ENCODE measurements at regions not wholly inside any gene's neighbourhood (a gene's known extent, or its start where the extent isn't known, plus 50 kb on each side); places are given as distances from the start of the nearest gene placed in this dataset.

GRCh38 chr3:31371484-31372177, 161.1 kb upstream of the STT3B start:
- no peak overlapping the region for H2AK5ac ChIP-seq (ENCODE audit: low read length, severe bottlenecking)
- H2BK120ac ChIP-seq (ENCODE audit: low read depth, low read length) = no peak overlapping the region
- no peak overlapping the region for H2AFZ ChIP-seq (ENCODE audit: low read depth, low read length)
- H4K91ac ChIP-seq (ENCODE audit: low read length) = no peak overlapping the region
- no peak overlapping the region for H3K9ac ChIP-seq (ENCODE audit: low read length)
- no peaks in the 10 kb centered on the region for H3K4me1 ChIP-seq (ENCODE audit: control insufficient read depth, insufficient read depth, low read depth, low read length)
- no peak overlapping the region for H3K18ac ChIP-seq (ENCODE audit: low read depth in 1 of 2, low read length in 2 of 2)
- H3K14ac ChIP-seq (ENCODE audit: low read length in 2 of 2) = no peak overlapping the region
- no peak overlapping the region for H3K4me3 ChIP-seq (ENCODE audit: insufficient read depth in 1 of 2, low read depth in 1 of 2, low read length in 2 of 2)
- DNase-seq = no peak
- H3K27ac ChIP-seq (ENCODE audit: low read length, poor library complexity, severe bottlenecking) = no peak overlapping the region
- 95% methylated on average over 4 of the region's 4 CpGs for WGBS
- H3K4ac ChIP-seq (ENCODE audit: low read depth in 1 of 2, low read length in 2 of 2) = no peak overlapping the region
- H3K36me3 ChIP-seq (ENCODE audit: control insufficient read depth in 1 of 2, insufficient read depth in 2 of 2, low read depth in 1 of 2, low read length in 2 of 2) = no peaks in the 10 kb centered on the region
- no peak overlapping the region for H2BK5ac ChIP-seq (ENCODE audit: low read depth, low read length, poor library complexity, severe bottlenecking)
- H3K9me3 ChIP-seq (ENCODE audit: control insufficient read depth, low read length) = no peaks in the 10 kb centered on the region
- H3K27me3 ChIP-seq (ENCODE audit: control insufficient read depth in 1 of 2, insufficient read depth in 1 of 2, low read length in 2 of 2) = no peaks in the 10 kb centered on the region
- no peak overlapping the region for H3K23ac ChIP-seq (ENCODE audit: low read length in 2 of 2)
- H3K4me2 ChIP-seq (ENCODE audit: low read length, poor library complexity, severe bottlenecking) = no peak overlapping the region
- no peak overlapping the region for H4K8ac ChIP-seq (ENCODE audit: low read length)
- H2BK12ac ChIP-seq (ENCODE audit: low read length in 2 of 2) = no peak overlapping the region
- no peaks in the 10 kb centered on the region for H3K79me1 ChIP-seq (replicated peaks; ENCODE audit: low read length, poor library complexity, severe bottlenecking)
- H2BK15ac ChIP-seq (ENCODE audit: low read depth, poor library complexity, severe bottlenecking) = no peak overlapping the region

- no peak overlapping the region for H3K14ac ChIP-seq (ENCODE audit: low read length in 2 of 2)
These were observed 159.0 kb upstream of the STT3B start for GRCh38 chr3:31373681-31374080.

GRCh38 chr3:31377045-31377642, 155.6 kb upstream of the STT3B start:
- no peaks in the 10 kb centered on the region for H3K36me3 ChIP-seq (ENCODE audit: control insufficient read depth in 1 of 2, insufficient read depth in 2 of 2, low read depth in 1 of 2, low read length in 2 of 2)
- H4K8ac ChIP-seq (ENCODE audit: low read length) = no peak overlapping the region
- peak; percentile 36 for DNase-seq
- H3K4me2 ChIP-seq (ENCODE audit: low read length, poor library complexity, severe bottlenecking) = no peak overlapping the region
- no peak overlapping the region for H3K9ac ChIP-seq (ENCODE audit: low read length)
- H3K23ac ChIP-seq (ENCODE audit: low read length in 2 of 2) = no peak overlapping the region
- no peak overlapping the region for H2BK15ac ChIP-seq (ENCODE audit: low read depth, poor library complexity, severe bottlenecking)
- no peak overlapping the region for H3K4me3 ChIP-seq (ENCODE audit: insufficient read depth in 1 of 2, low read depth in 1 of 2, low read length in 2 of 2)
- no peak overlapping the region for H3K4ac ChIP-seq (ENCODE audit: low read depth in 1 of 2, low read length in 2 of 2)
- WGBS = 69% methylated on average over 3 of the region's 5 CpGs
- no peak overlapping the region for H2BK120ac ChIP-seq (ENCODE audit: low read depth, low read length)
- no peak overlapping the region for H2AFZ ChIP-seq (ENCODE audit: low read depth, low read length)
- no peak overlapping the region for H2AK5ac ChIP-seq (ENCODE audit: low read length, severe bottlenecking)
- no peak overlapping the region for H2BK12ac ChIP-seq (ENCODE audit: low read length in 2 of 2)
- H3K14ac ChIP-seq (ENCODE audit: low read length in 2 of 2) = no peak overlapping the region
- H3K4me1 ChIP-seq (ENCODE audit: control insufficient read depth, insufficient read depth, low read depth, low read length) = no peaks in the 10 kb centered on the region
- H3K27me3 ChIP-seq (ENCODE audit: control insufficient read depth in 1 of 2, insufficient read depth in 1 of 2, low read length in 2 of 2) = no peaks in the 10 kb centered on the region
- H3K9me3 ChIP-seq (ENCODE audit: control insufficient read depth, low read length) = no peaks in the 10 kb centered on the region
- H3K27ac ChIP-seq (ENCODE audit: low read length, poor library complexity, severe bottlenecking) = no peak overlapping the region
- H2BK5ac ChIP-seq (ENCODE audit: low read depth, low read length, poor library complexity, severe bottlenecking) = no peak overlapping the region
- no peak overlapping the region for H4K91ac ChIP-seq (ENCODE audit: low read length)
- no peaks in the 10 kb centered on the region for H3K79me1 ChIP-seq (replicated peaks; ENCODE audit: low read length, poor library complexity, severe bottlenecking)
- no peak overlapping the region for H3K18ac ChIP-seq (ENCODE audit: low read depth in 1 of 2, low read length in 2 of 2)

More at GRCh38 chr3:31373681-31374080, 159.0 kb upstream of the STT3B start:
- H2BK15ac ChIP-seq (ENCODE audit: low read depth, poor library complexity, severe bottlenecking) = no peak overlapping the region
- H3K23ac ChIP-seq (ENCODE audit: low read length in 2 of 2) = no peak overlapping the region
- no peak overlapping the region for H3K4me2 ChIP-seq (ENCODE audit: low read length, poor library complexity, severe bottlenecking)
- H2AK5ac ChIP-seq (ENCODE audit: low read length, severe bottlenecking) = no peak overlapping the region
- H3K4ac ChIP-seq (ENCODE audit: low read depth in 1 of 2, low read length in 2 of 2) = no peak overlapping the region
- no peak overlapping the region for H3K27ac ChIP-seq (ENCODE audit: low read length, poor library complexity, severe bottlenecking)
- H3K9ac ChIP-seq (ENCODE audit: low read length) = no peak overlapping the region
- no peak overlapping the region for H3K18ac ChIP-seq (ENCODE audit: low read depth in 1 of 2, low read length in 2 of 2)
- no peaks in the 10 kb centered on the region for H3K9me3 ChIP-seq (ENCODE audit: control insufficient read depth, low read length)
- no peaks in the 10 kb centered on the region for H3K4me1 ChIP-seq (ENCODE audit: control insufficient read depth, insufficient read depth, low read depth, low read length)
- H3K36me3 ChIP-seq (ENCODE audit: control insufficient read depth in 1 of 2, insufficient read depth in 2 of 2, low read depth in 1 of 2, low read length in 2 of 2) = no peaks in the 10 kb centered on the region
- no peaks in the 10 kb centered on the region for H3K27me3 ChIP-seq (ENCODE audit: control insufficient read depth in 1 of 2, insufficient read depth in 1 of 2, low read length in 2 of 2)
- H2BK12ac ChIP-seq (ENCODE audit: low read length in 2 of 2) = no peak overlapping the region
- no peak overlapping the region for H4K8ac ChIP-seq (ENCODE audit: low read length)
- no peak for DNase-seq
- H3K79me1 ChIP-seq (replicated peaks; ENCODE audit: low read length, poor library complexity, severe bottlenecking) = no peaks in the 10 kb centered on the region
- H2AFZ ChIP-seq (ENCODE audit: low read depth, low read length) = no peak overlapping the region
- WGBS = 86% methylated on average over 3 of the region's 3 CpGs
- H2BK5ac ChIP-seq (ENCODE audit: low read depth, low read length, poor library complexity, severe bottlenecking) = no peak overlapping the region
- H4K91ac ChIP-seq (ENCODE audit: low read length) = no peak overlapping the region
- H2BK120ac ChIP-seq (ENCODE audit: low read depth, low read length) = no peak overlapping the region
- no peak overlapping the region for H3K4me3 ChIP-seq (ENCODE audit: insufficient read depth in 1 of 2, low read depth in 1 of 2, low read length in 2 of 2)

- Histone ChIP-seq H3K4ac (ENCODE audit: low read depth in 1 of 2, low read length in 2 of 2) (no peak overlapping the region), H2BK15ac (ENCODE audit: low read depth, poor library complexity, severe bottlenecking) (no peak overlapping the region), H3K14ac (ENCODE audit: low read length in 2 of 2) (no peak overlapping the region), H3K27ac (ENCODE audit: low read length, poor library complexity, severe bottlenecking) (no peak overlapping the region), H4K91ac (ENCODE audit: low read length) (no peak overlapping the region), H3K4me2 (ENCODE audit: low read length, poor library complexity, severe bottlenecking) (no peak overlapping the region), H3K9me3 (ENCODE audit: control insufficient read depth, low read length) (no peaks in the 10 kb centered on the region), H3K4me3 (ENCODE audit: insufficient read depth in 1 of 2, low read depth in 1 of 2, low read length in 2 of 2) (no peak overlapping the region), H2AK5ac (ENCODE audit: low read length, severe bottlenecking) (no peak overlapping the region), H2AFZ (ENCODE audit: low read depth, low read length) (no peak overlapping the region), H4K8ac (ENCODE audit: low read length) (no peak overlapping the region), H2BK12ac (ENCODE audit: low read length in 2 of 2) (no peak overlapping the region), H3K36me3 (ENCODE audit: control insufficient read depth in 1 of 2, insufficient read depth in 2 of 2, low read depth in 1 of 2, low read length in 2 of 2) (no peaks in the 10 kb centered on the region), H3K23ac (ENCODE audit: low read length in 2 of 2) (no peak overlapping the region), H3K27me3 (ENCODE audit: control insufficient read depth in 1 of 2, insufficient read depth in 1 of 2, low read length in 2 of 2) (no peaks in the 10 kb centered on the region), H2BK5ac (ENCODE audit: low read depth, low read length, poor library complexity, severe bottlenecking) (no peak overlapping the region), H3K4me1 (ENCODE audit: control insufficient read depth, insufficient read depth, low read depth, low read length) (no peaks in the 10 kb centered on the region), H3K18ac (ENCODE audit: low read depth in 1 of 2, low read length in 2 of 2) (no peak overlapping the region), H3K9ac (ENCODE audit: low read length) (no peak overlapping the region), H2BK120ac (ENCODE audit: low read depth, low read length) (no peak overlapping the region), H3K79me1 (replicated peaks; ENCODE audit: low read length, poor library complexity, severe bottlenecking) (no peaks in the 10 kb centered on the region)
- no peak for DNase-seq
- no CpG with 5 or more reads among the region's 1 CpG for WGBS
These were observed 154.5 kb upstream of the STT3B start for GRCh38 chr3:31378231-31378630.
